ENCODE measurements at regions not wholly inside any gene's neighbourhood (a gene's known extent, or its start where the extent isn't known, plus 50 kb on each side); places are given as distances from the start of the nearest gene placed in this dataset.
"Not testable (repeated sequence)": the region's sequence is repeated elsewhere in the genome, so short reads cannot be mapped to it uniquely, and the experiment has no call there.

GRCh38 chr2:113551637-113552318 lies 53.3 kb downstream of the FOXD4L1 start:
- peak; percentile 34 for DNase-seq

GRCh38 chr2:113559820-113560219 lies 61.4 kb downstream of the FOXD4L1 start:
- DNase-seq = not testable (repeated sequence)

GRCh38 chr2:113562662-113563061 lies 64.2 kb downstream of the FOXD4L1 start:
- DNase-seq = not testable (repeated sequence)

GRCh38 chr2:113566674-113567480 lies 60.2 kb upstream of the RABL2A start:
- not testable (repeated sequence) for DNase-seq

- not testable (repeated sequence) for DNase-seq
Measured at GRCh38 chr2:113567481-113567849, 59.6 kb upstream of the RABL2A start.

- not testable (repeated sequence) for DNase-seq
Measured at GRCh38 chr2:113568231-113568630, 58.8 kb upstream of the RABL2A start.

GRCh38 chr2:113570082-113570481 lies 57.0 kb upstream of the RABL2A start:
- not testable (repeated sequence) for DNase-seq

GRCh38 chr2:113570509-113571009 lies 56.5 kb upstream of the RABL2A start:
- not testable (repeated sequence) for DNase-seq

- DNase-seq = not testable (repeated sequence)
Measured at GRCh38 chr2:113571482-113572068, 55.5 kb upstream of the RABL2A start.

- not testable (repeated sequence) for DNase-seq
Measured at GRCh38 chr2:113575721-113576120, 51.3 kb upstream of the RABL2A start.

GRCh38 chr2:113576353-113576752 lies 50.7 kb upstream of the RABL2A start:
- DNase-seq = not testable (repeated sequence)

Data from activated T-cell treated with anti-CD3 and anti-CD28 coated beads for 4 hours (primary cell).